Vagina (tissue), 2 donors: ENCODE measurements at regions not wholly inside any gene's neighbourhood (a gene's known extent, or its start where the extent isn't known, plus 50 kb on each side); places are given as distances from the start of the nearest gene placed in this dataset.

Source experiments
- CTCF ChIP-seq, 3 experiments: fragments of 450-650 bp in 2 of 3; fragments of 200-600 bp in 1 of 3; sonication (generic) in 1 of 3; IDR thresholded peaks; one replicate each; pipeline ENCODE4 v1.5.1; 2017 to 2019; ENCODE audit warnings: antibody characterized with exemption in 3 of 3, mild to moderate bottlenecking in 2 of 3, moderate library complexity in 2 of 3
- POLR2A ChIP-seq, 2 donors: fragments of 450-650 bp; IDR thresholded peaks; one replicate each; pipeline ENCODE4 v1.6.1; 2017; ENCODE audit warnings: antibody characterized with exemption in 2 of 2, mild to moderate bottlenecking in 2 of 2, moderate library complexity in 2 of 2
- POLR2AphosphoS5 ChIP-seq, 2 donors: sonication (generic); formaldehyde crosslinking; IDR thresholded peaks; one replicate each; pipeline ENCODE4 v1.9.0; 2017; ENCODE audit warnings: antibody characterized with exemption in 2 of 2, mild to moderate bottlenecking in 2 of 2, low read depth in 1 of 2; ENCODE audit not compliant: insufficient read depth in 1 of 2

DNA sequence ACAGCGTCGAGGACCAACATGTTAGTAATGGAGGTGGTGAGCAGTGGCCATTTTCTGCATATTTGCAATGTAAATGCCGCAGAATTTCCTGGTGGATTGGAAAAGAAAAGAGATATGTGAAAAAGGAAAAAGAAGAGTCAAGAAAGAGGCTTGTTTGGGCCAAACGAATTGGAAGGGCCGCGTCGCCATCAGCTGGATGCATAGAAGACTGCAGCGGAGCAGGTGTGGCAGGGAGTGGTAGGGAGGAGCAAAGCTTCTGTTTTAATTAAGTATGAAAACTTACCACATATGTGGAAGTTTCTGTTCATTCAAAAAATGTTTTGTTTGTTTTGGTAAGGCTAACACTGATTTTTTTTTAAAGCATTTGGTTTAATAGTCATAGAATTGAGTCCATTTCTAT is 690.7 kb downstream of the NCAM2 start:
- TF ChIP-seq CTCF (IDR thresholded peaks at IDR 0.05) (no peak), POLR2A (IDR thresholded peaks at IDR 0.05) (no peak), POLR2AphosphoS5 (IDR thresholded peaks at IDR 0.05; ENCODE audit: insufficient read depth in 1 of 2, low read depth in 1 of 2) (no peak)
